H1 (cell line): ENCODE measurements at regions not wholly inside any gene's neighbourhood (a gene's known extent, or its start where the extent isn't known, plus 50 kb on each side); places are given as distances from the start of the nearest gene placed in this dataset.

Experiments
- CTCF ChIA-PET: fragments of 300-600 bp; sonication (Branson Sonifier 250); formaldehyde crosslinking; loops from one replicate; lab custom pipeline; 2021; ENCODE audit not compliant: partially characterized antibody; lab: Charles Lee
- POLR2A ChIA-PET: fragments of 300-600 bp; sonication (Branson Sonifier 250); formaldehyde crosslinking; loops from one replicate; lab custom pipeline; 2021; ENCODE audit warnings: inconsistent platforms; ENCODE audit not compliant: partially characterized antibody; lab: Charles Lee
- DNase-seq, 2 experiments: peaks; one replicate each; pipeline versions ENCODE4 v3.0.0 to v3.0.0-alpha.2; 2010 to 2022; ENCODE audit warnings: low spot score in 2 of 2, low read depth in 1 of 2, mixed read lengths in 1 of 2
- FAIRE-seq: peaks from 2 replicates; lab custom pipeline; 2011; peaks lifted over from hg19 to GRCh38; lab: Jason Lieb, UNC
- H2AFZ ChIP-seq: 2 replicates; pipeline ENCODE4 v1.8.1; 2012; ENCODE audit warnings: low read length, inconsistent platforms
- H2AK5ac ChIP-seq: 2 replicates; pipeline ENCODE4 v1.6.1; 2013; ENCODE audit warnings: low read depth, low read length
- H2BK120ac ChIP-seq: replicated peaks from 2 replicates; pipeline ENCODE3; 2013; ENCODE audit warnings: low read depth, low read length, inconsistent platforms
- H2BK12ac ChIP-seq: 2 replicates; pipeline ENCODE4 v1.6.1; 2013; ENCODE audit warnings: low read depth, low read length
- H2BK15ac ChIP-seq: 2 replicates; pipeline ENCODE4 v1.6.1; 2013; ENCODE audit warnings: low read length
- H2BK20ac ChIP-seq: 2 replicates; pipeline ENCODE4 v1.6.1; 2013; ENCODE audit warnings: low read length
- H2BK5ac ChIP-seq: 2 replicates; pipeline ENCODE4 v1.6.1; 2013; ENCODE audit warnings: low read depth, low read length
- H3K14ac ChIP-seq: 2 replicates; pipeline ENCODE4 v1.6.1; 2013; ENCODE audit warnings: inconsistent platforms; ENCODE audit not compliant: insufficient read length
- H3K18ac ChIP-seq: 2 replicates; pipeline ENCODE4 v1.6.1; 2013; ENCODE audit warnings: low read length; ENCODE audit errors: extremely low read depth
- H3K23ac ChIP-seq: 2 replicates; pipeline ENCODE4 v1.6.1; 2013; ENCODE audit warnings: inconsistent platforms; ENCODE audit not compliant: insufficient read length
- H3K23me2 ChIP-seq: 2 replicates; pipeline ENCODE4 v1.6.1; 2013; ENCODE audit warnings: low read depth, low read length
- H3K27ac ChIP-seq: 2 replicates; pipeline ENCODE4 v1.6.1; 2011; ENCODE audit warnings: low read depth, low read length, inconsistent platforms
- H3K27me3 ChIP-seq, 4 experiments: replicated peaks in 1 of 4; 1 replicate in 1 of 4; 2 replicates in 3 of 4; pipeline versions ENCODE4 v1.6.1 to v1.8.1; 2011 to 2013; ENCODE audit warnings: low read length in 3 of 4, mild to moderate bottlenecking in 3 of 4, inconsistent platforms in 2 of 4, mixed read lengths in 2 of 4, moderate library complexity in 1 of 4; ENCODE audit not compliant: control insufficient read depth in 3 of 4, insufficient read depth in 3 of 4; ENCODE audit errors: extremely low read depth in 1 of 4
- H3K36me3 ChIP-seq, 4 experiments: 2 replicates each; pipeline versions ENCODE4 v1.6.1 to v1.8.1; 2011 to 2013; ENCODE audit warnings: mild to moderate bottlenecking in 4 of 4, low read length in 3 of 4, moderate library complexity in 2 of 4, control low read depth in 1 of 4, inconsistent platforms in 1 of 4; ENCODE audit not compliant: insufficient read depth in 4 of 4, control insufficient read depth in 2 of 4
- H3K4ac ChIP-seq: replicated peaks from 2 replicates; pipeline ENCODE3; 2013; ENCODE audit warnings: low read length, low read depth, mixed read lengths, inconsistent platforms; ENCODE audit not compliant: insufficient read length
- H3K4me1 ChIP-seq, 4 experiments: replicated peaks in 1 of 4; 1 replicate in 1 of 4; 2 replicates in 3 of 4; pipeline versions ENCODE4 v1.6.1 to v1.8.1; 2011 to 2013; ENCODE audit warnings: low read length in 3 of 4, inconsistent platforms in 2 of 4, mixed read lengths in 1 of 4; ENCODE audit not compliant: insufficient read depth in 4 of 4, control insufficient read depth in 3 of 4
- H3K4me2 ChIP-seq, 2 experiments: 2 replicates each; pipeline versions ENCODE4 v1.6.1 to v1.8.1; 2011 to 2013; ENCODE audit warnings: low read depth in 2 of 2, low read length in 2 of 2, control low read depth in 1 of 2, inconsistent platforms in 1 of 2, mild to moderate bottlenecking in 1 of 2; ENCODE audit not compliant: insufficient read depth in 1 of 2
- H3K4me3 ChIP-seq, 4 experiments: fragments of 200-600, 300-600 bp in 1 of 4; sonication (generic), shearing (Covaris generic), sonication (Bioruptor Twin) in 1 of 4; 2 replicates each; pipeline versions ENCODE4 v1.5.1 to v1.8.1; 2011 to 2016; ENCODE audit warnings: low read length in 4 of 4, low read depth in 3 of 4, control low read depth in 2 of 4, inconsistent platforms in 2 of 4, mild to moderate bottlenecking in 2 of 4, mixed read lengths in 1 of 4, moderate library complexity in 1 of 4; ENCODE audit not compliant: insufficient read depth in 2 of 4; ENCODE audit errors: extremely low read depth in 1 of 4
- H3K56ac ChIP-seq: replicated peaks from 2 replicates; pipeline ENCODE3; 2013; ENCODE audit warnings: low read depth, mild to moderate bottlenecking, mixed read lengths, low read length, inconsistent platforms; ENCODE audit not compliant: insufficient read length
- H3K79me1 ChIP-seq: 2 replicates; pipeline ENCODE4 v1.6.1; 2013; ENCODE audit warnings: low read depth, low read length, control low read depth
- H3K79me2 ChIP-seq, 2 experiments: 2 replicates each; pipeline versions ENCODE4 v1.6.1 to v1.8.1; 2012 to 2013; ENCODE audit warnings: low read length in 2 of 2, mild to moderate bottlenecking in 2 of 2, inconsistent platforms in 1 of 2; ENCODE audit not compliant: insufficient read depth in 2 of 2, control insufficient read depth in 1 of 2
- H3K9ac ChIP-seq, 4 experiments: replicated peaks in 1 of 4; 1 replicate in 1 of 4; 2 replicates in 3 of 4; pipeline versions ENCODE4 v1.6.1 to v1.8.1; 2011 to 2013; ENCODE audit warnings: low read depth in 3 of 4, low read length in 3 of 4, control low read depth in 2 of 4, mild to moderate bottlenecking in 2 of 4, moderate library complexity in 2 of 4, inconsistent platforms in 1 of 4; ENCODE audit errors: extremely low read depth in 1 of 4
- H3K9me3 ChIP-seq, 2 experiments: 2 replicates each; pipeline versions ENCODE4 v1.6.1 to v1.8.1; 2012 to 2013; ENCODE audit warnings: mild to moderate bottlenecking in 2 of 2, moderate library complexity in 2 of 2, control low read depth in 1 of 2, inconsistent platforms in 1 of 2, low read depth in 1 of 2, low read length in 1 of 2, mixed read lengths in 1 of 2; ENCODE audit not compliant: insufficient read depth in 2 of 2
- H4K20me1 ChIP-seq, 2 experiments: replicated peaks in 1 of 2; 2 replicates each; pipeline versions ENCODE3 to v1.8.1; 2011 to 2013; ENCODE audit warnings: inconsistent platforms in 2 of 2, low read length in 2 of 2, mild to moderate bottlenecking in 1 of 2; ENCODE audit not compliant: insufficient read depth in 2 of 2, control insufficient read depth in 1 of 2
- H4K5ac ChIP-seq: 2 replicates; pipeline ENCODE4 v1.6.1; 2013; ENCODE audit warnings: low read length, low read depth, mixed read lengths, inconsistent platforms; ENCODE audit not compliant: insufficient read length
- H4K8ac ChIP-seq: 2 replicates; pipeline ENCODE4 v1.8.0; 2013; ENCODE audit warnings: mild to moderate bottlenecking, moderate library complexity, low read length, inconsistent platforms; ENCODE audit not compliant: insufficient read depth; ENCODE audit errors: extremely low read depth
- H4K91ac ChIP-seq: replicated peaks from 2 replicates; pipeline ENCODE3; 2013; ENCODE audit warnings: low read length, mixed read lengths, inconsistent platforms; ENCODE audit not compliant: insufficient read length
- ASH2L ChIP-seq: fragments of 200-600, 300-600 bp; sonication (generic); IDR thresholded peaks from one replicate; pipeline ENCODE4 v1.7.1; 2017; ENCODE audit warnings: low read length
- BRCA1 ChIP-seq: IDR thresholded peaks from 2 replicates; pipeline ENCODE4 v1.6.1; 2012; ENCODE audit warnings: low read depth, low read length, improper control_type of control experiment
- EGR1 ChIP-seq: IDR thresholded peaks from 2 replicates; pipeline ENCODE4 v1.6.1; 2011; ENCODE audit warnings: low read depth, low read length, borderline replicate concordance
- RNF2 ChIP-seq: fragments of 200-900, 300-1000 bp; sonication (generic); IDR thresholded peaks from 2 replicates; pipeline ENCODE4 v1.7.1; 2016; ENCODE audit warnings: borderline replicate concordance, low read depth, mild to moderate bottlenecking, antibody characterized with exemption, low read length; ENCODE audit not compliant: poor library complexity, severe bottlenecking; ENCODE audit errors: missing control alignments
- SAP30 ChIP-seq: fragments of 300-600 bp; sonication (generic); IDR thresholded peaks from 2 replicates; pipeline ENCODE4 v1.7.1; 2012; ENCODE audit warnings: low read length, moderate library complexity, mild to moderate bottlenecking, inconsistent platforms; ENCODE audit not compliant: insufficient read depth, insufficient replicate concordance
- SIN3A ChIP-seq, 2 experiments: IDR thresholded peaks in 1 of 2; conservative IDR thresholded peaks in 1 of 2; 2 replicates each; pipeline ENCODE4 v1.6.1; 2011 to 2012; ENCODE audit warnings: low read length in 2 of 2, improper control_type of control experiment in 1 of 2, low read depth in 1 of 2, mild to moderate bottlenecking in 1 of 2
- SP1 ChIP-seq: IDR thresholded peaks from 2 replicates; pipeline ENCODE4 v1.6.1; 2011; ENCODE audit warnings: low read depth, low read length
- TEAD4 ChIP-seq: IDR thresholded peaks from 2 replicates; pipeline ENCODE4 v1.6.1; 2012; ENCODE audit warnings: low read depth, low read length, inconsistent platforms, mixed read lengths
- WGBS, 2 experiments: shearing (Covaris generic) in 1 of 2; methylation state at CpG; one replicate each; pipeline versions ENCODE4 v1.1.6 to v1.1.7; 2013 to 2015; ENCODE audit warnings: low lambda C conversion rate in 2 of 2, mixed read lengths in 2 of 2, inconsistent platforms in 1 of 2, low coverage in 1 of 2, missing lambda C conversion rate in 1 of 2; ENCODE audit not compliant: insufficient replicate concordance in 2 of 2, insufficient coverage in 1 of 2, insufficient read length in 1 of 2; ENCODE audit errors: extremely low coverage in 1 of 2, missing lambda C conversion rate in 1 of 2; 5-methylcytosine and 5-hydroxymethylcytosine counted together
- TF ChIP-seq, protein P1 (sequence below): IDR thresholded peaks from 2 replicates; pipeline ENCODE4 v1.6.1; 2011; ENCODE audit warnings: low read depth, mild to moderate bottlenecking, low read length; ENCODE audit not compliant: insufficient read depth
- TF ChIP-seq, protein P2 (sequence below), 3 experiments: IDR thresholded peaks; 1 replicate in 2 of 3; 2 replicates in 1 of 3; pipeline versions ENCODE4 v1.5.1 to v1.6.1; 2011; ENCODE audit warnings: low read length in 3 of 3, mild to moderate bottlenecking in 3 of 3, inconsistent platforms in 2 of 3, low read depth in 1 of 3, moderate library complexity in 1 of 3; ENCODE audit not compliant: insufficient read depth in 1 of 3; ENCODE audit errors: control extremely low read depth in 1 of 3

DNA sequence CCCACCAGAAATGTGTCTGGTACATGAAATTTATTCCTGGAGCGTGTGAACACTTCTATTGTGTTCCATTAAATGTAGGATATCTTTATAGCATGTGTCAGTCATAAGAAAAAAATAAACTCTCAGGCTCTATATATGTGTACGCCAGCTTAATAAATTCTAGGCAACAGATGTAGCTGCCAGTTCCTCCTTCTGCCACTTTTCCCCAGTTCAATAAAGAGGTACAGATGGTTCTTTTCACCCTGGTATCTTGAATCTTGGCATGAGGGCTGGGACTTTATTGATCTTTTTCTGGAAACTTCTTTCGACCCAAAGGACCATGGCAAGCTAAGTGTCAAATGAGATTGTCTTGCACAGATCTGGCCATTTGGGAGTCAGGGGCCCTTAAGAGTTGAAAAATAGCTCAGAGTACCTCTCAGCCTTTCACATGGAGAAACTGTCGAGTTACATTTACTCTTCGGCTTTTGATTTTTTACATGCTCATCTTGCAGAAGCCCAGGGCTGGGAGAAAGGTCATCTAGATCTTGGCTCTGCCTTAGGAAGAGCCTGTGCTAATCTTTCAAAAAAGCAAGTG, 240.9 kb downstream of the DOK5 start:
- 95% methylated on average over 5 of the region's 5 CpGs; no CpG with 5 or more reads in 1 of the 2 experiments for WGBS, 2 experiments
- Histone ChIP-seq H3K4me2 (no peak overlapping the region), H2BK12ac (no peak overlapping the region), H3K4me3 (no peak overlapping the region), H4K20me1 (no peaks in the 10 kb centered on the region), H3K56ac (no peak overlapping the region), H4K91ac (no peak overlapping the region), H3K18ac (no peak overlapping the region), H4K5ac (no peak overlapping the region), H3K79me2 (no peaks in the 10 kb centered on the region), H2BK20ac (no peak overlapping the region), H2BK120ac (no peak overlapping the region), H2BK15ac (no peak overlapping the region), H3K4me1 (no peaks in the 10 kb centered on the region), H3K79me1 (no peaks in the 10 kb centered on the region), H2AFZ (no peak overlapping the region), H3K27me3 (no peaks in the 10 kb centered on the region), H3K14ac (no peak overlapping the region), H2BK5ac (no peak overlapping the region), H4K8ac (no peak overlapping the region), H3K36me3 (no peaks in the 10 kb centered on the region; a peak in 1 of 8 replicates), H3K23ac (no peak overlapping the region), H3K23me2 (no peaks in the 10 kb centered on the region), H2AK5ac (no peak overlapping the region), H3K27ac (no peak overlapping the region), H3K9me3 (no peaks in the 10 kb centered on the region), H3K9ac (no peak overlapping the region), H3K4ac (no peak overlapping the region)
- no peak for TF ChIP-seq TEAD4
- no peak for TF ChIP-seq EGR1
- TF ChIP-seq BRCA1 = no peak
- TF ChIP-seq, protein P1, sequence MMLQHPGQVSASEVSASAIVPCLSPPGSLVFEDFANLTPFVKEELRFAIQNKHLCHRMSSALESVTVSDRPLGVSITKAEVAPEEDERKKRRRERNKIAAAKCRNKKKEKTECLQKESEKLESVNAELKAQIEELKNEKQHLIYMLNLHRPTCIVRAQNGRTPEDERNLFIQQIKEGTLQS = no peak
- TF ChIP-seq, protein P2, sequence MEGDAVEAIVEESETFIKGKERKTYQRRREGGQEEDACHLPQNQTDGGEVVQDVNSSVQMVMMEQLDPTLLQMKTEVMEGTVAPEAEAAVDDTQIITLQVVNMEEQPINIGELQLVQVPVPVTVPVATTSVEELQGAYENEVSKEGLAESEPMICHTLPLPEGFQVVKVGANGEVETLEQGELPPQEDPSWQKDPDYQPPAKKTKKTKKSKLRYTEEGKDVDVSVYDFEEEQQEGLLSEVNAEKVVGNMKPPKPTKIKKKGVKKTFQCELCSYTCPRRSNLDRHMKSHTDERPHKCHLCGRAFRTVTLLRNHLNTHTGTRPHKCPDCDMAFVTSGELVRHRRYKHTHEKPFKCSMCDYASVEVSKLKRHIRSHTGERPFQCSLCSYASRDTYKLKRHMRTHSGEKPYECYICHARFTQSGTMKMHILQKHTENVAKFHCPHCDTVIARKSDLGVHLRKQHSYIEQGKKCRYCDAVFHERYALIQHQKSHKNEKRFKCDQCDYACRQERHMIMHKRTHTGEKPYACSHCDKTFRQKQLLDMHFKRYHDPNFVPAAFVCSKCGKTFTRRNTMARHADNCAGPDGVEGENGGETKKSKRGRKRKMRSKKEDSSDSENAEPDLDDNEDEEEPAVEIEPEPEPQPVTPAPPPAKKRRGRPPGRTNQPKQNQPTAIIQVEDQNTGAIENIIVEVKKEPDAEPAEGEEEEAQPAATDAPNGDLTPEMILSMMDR (IDR thresholded peaks at IDR 0.05; ENCODE audit: control extremely low read depth in 1 of 3, insufficient read depth in 1 of 3, low read depth in 1 of 3, low read length in 3 of 3) = no peak
- no peak for TF ChIP-seq ASH2L
- no peak for TF ChIP-seq SIN3A (conservative IDR thresholded peaks at IDR 0.05 in 1 of 2, IDR thresholded peaks at IDR 0.05 in 1 of 2; ENCODE audit: low read depth in 1 of 2, low read length in 2 of 2)
- no peak for TF ChIP-seq SP1
- TF ChIP-seq RNF2 = no peak
- TF ChIP-seq SAP30 = no peak
- FAIRE-seq (no peak), DNase-seq (no peak)
- ChIA-PET POLR2A (no interaction called here), CTCF (interaction anchor here (1.1 to 1.5 kb wide), 2 partner anchors 10 to 27 kb away, joined by 4 to 5 read pairs; no protein-coding TSS in a partner anchor)
